ENCODE measurements at regions not wholly inside any gene's neighbourhood (a gene's known extent, or its start where the extent isn't known, plus 50 kb on each side); places are given as distances from the start of the nearest gene placed in this dataset.
A peak's percentile ranks its signal among the peaks of the same experiment; 100 is the strongest.

DNA sequence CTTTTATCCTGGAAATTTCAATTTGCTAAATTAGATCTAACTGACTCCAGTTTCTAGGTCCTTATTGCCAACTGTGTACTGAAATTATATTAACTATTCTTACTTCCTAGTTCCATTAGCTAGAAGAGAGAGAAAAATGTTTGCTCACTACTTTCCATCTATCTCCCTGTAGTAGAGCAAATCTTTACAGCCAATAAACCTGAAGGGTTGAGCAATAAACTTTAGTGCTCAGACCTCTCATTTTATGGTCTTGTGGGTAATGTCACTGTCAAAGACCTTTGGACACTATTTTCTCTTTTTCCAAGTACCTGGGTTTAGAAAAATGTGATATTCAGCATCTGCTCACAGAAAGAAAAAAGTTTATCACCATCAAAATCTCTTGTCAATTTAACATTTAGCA is 237.5 kb upstream of the GEMIN8 start (continued):
- TF ChIP-seq E2F4 (CRISPR knock-in tag; IDR thresholded peaks at IDR 0.05; ENCODE audit: borderline replicate concordance, low read depth): no peak
- TF ChIP-seq NR3C1 (CRISPR knock-in tag; conservative IDR thresholded peaks at IDR 0.05; ENCODE audit: low read depth): no peak
- no peak for TF ChIP-seq ZNF671 (CRISPR knock-in tag; IDR thresholded peaks at IDR 0.05)
- TF ChIP-seq TCF7 (CRISPR knock-in tag; IDR thresholded peaks at IDR 0.05; ENCODE audit: low read depth): no peak

- CTCF ChIA-PET: no interaction called here
- H3K36me3 Mint-ChIP-seq: no peaks in the 10 kb centered on the region; the same call in 1 of the 2 replicates
Observed at GRCh38 chrX:14266705-14267104, 237.0 kb upstream of the GEMIN8 start.

DNA sequence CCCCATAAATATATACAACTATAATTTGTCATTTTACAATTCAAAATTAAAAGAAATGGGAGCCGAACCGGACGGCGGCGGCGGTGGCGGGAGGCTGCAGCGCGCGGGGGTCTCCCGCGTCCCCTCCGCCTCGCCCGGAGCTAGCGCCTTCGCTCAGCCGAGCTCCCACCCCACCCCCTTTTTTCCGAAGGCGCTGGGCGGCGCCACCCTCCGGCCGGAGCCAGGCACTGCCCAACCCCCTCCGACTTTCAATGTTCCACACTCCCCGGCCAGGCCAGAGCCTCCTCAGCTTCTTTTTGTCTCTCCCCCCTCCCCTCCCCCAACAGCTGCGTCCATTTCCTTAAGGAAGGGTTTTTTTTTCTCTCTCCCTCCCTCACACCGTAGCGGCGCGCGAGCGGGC is 214.1 kb upstream of the GEMIN8 start:
- TF ChIP-seq, protein P1, sequence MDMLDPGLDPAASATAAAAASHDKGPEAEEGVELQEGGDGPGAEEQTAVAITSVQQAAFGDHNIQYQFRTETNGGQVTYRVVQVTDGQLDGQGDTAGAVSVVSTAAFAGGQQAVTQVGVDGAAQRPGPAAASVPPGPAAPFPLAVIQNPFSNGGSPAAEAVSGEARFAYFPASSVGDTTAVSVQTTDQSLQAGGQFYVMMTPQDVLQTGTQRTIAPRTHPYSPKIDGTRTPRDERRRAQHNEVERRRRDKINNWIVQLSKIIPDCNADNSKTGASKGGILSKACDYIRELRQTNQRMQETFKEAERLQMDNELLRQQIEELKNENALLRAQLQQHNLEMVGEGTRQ (CRISPR knock-in tag; IDR thresholded peaks at IDR 0.05): no peak
- TF ChIP-seq MAX (CRISPR knock-in tag; IDR thresholded peaks at IDR 0.05): no peak
- TF ChIP-seq, protein P2, sequence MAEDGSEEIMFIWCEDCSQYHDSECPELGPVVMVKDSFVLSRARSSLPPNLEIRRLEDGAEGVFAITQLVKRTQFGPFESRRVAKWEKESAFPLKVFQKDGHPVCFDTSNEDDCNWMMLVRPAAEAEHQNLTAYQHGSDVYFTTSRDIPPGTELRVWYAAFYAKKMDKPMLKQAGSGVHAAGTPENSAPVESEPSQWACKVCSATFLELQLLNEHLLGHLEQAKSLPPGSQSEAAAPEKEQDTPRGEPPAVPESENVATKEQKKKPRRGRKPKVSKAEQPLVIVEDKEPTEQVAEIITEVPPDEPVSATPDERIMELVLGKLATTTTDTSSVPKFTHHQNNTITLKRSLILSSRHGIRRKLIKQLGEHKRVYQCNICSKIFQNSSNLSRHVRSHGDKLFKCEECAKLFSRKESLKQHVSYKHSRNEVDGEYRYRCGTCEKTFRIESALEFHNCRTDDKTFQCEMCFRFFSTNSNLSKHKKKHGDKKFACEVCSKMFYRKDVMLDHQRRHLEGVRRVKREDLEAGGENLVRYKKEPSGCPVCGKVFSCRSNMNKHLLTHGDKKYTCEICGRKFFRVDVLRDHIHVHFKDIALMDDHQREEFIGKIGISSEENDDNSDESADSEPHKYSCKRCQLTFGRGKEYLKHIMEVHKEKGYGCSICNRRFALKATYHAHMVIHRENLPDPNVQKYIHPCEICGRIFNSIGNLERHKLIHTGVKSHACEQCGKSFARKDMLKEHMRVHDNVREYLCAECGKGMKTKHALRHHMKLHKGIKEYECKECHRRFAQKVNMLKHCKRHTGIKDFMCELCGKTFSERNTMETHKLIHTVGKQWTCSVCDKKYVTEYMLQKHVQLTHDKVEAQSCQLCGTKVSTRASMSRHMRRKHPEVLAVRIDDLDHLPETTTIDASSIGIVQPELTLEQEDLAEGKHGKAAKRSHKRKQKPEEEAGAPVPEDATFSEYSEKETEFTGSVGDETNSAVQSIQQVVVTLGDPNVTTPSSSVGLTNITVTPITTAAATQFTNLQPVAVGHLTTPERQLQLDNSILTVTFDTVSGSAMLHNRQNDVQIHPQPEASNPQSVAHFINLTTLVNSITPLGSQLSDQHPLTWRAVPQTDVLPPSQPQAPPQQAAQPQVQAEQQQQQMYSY (CRISPR knock-in tag; IDR thresholded peaks at IDR 0.05): no peak
- no peak for TF ChIP-seq SMAD3 (CRISPR knock-in tag; IDR thresholded peaks at IDR 0.05; ENCODE audit: borderline replicate concordance)
- no peak for TF ChIP-seq NFYB (CRISPR knock-in tag; conservative IDR thresholded peaks at IDR 0.05; ENCODE audit: low read depth)
- no peak for TF ChIP-seq FOXK1 (CRISPR knock-in tag; IDR thresholded peaks at IDR 0.05)
- no peak for TF ChIP-seq ESRRA (CRISPR knock-in tag; IDR thresholded peaks at IDR 0.05; ENCODE audit: borderline replicate concordance)
- no peak for TF ChIP-seq ZNF121 (CRISPR knock-in tag; IDR thresholded peaks at IDR 0.05)
- TF ChIP-seq ZNF423 (CRISPR knock-in tag; IDR thresholded peaks at IDR 0.05): no peak
- POLR2A ChIA-PET: no interaction called here
- H3K9me3 Mint-ChIP-seq: no peaks in the 10 kb centered on the region

More at GRCh38 chrX:14266705-14267104, 237.0 kb upstream of the GEMIN8 start:
- POLR2A ChIA-PET: no interaction called here
- TF ChIP-seq HMGA2 (CRISPR knock-in tag; IDR thresholded peaks at IDR 0.05): no peak
- no peak for TF ChIP-seq CREM (CRISPR knock-in tag; IDR thresholded peaks at IDR 0.05)
- no peak overlapping the region for H3K27ac Mint-ChIP-seq
- H3K4me3 Mint-ChIP-seq: no peak overlapping the region
- H3K4me1 Mint-ChIP-seq: no peaks in the 10 kb centered on the region
- no peak for DNase-seq (ENCODE audit: low spot score)
- peaks cover 11% of the 10 kb centered on the region for H3K9me3 Mint-ChIP-seq
- no peak for ATAC-seq
- no peaks in the 10 kb centered on the region for H3K27me3 Mint-ChIP-seq (ENCODE audit: low read depth)

DNA sequence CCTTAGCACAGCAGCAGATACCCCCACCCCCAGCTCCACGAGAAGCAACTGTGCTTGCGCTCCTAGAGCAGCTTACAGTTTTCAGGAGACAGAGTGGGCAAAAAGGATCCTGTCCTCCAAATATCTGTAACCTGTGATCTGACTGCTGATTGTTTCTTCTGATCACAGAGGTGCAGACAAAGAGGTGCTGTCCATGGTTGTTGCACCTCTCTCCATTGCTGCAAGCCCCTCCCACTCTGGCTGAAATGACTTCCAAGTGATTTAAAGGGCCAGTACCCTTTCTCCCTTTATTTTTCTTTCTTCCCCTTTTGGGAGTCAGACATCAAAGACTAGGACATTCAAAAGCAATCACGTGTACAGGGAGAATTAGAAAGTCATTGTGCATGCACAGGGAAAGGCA is 205.3 kb upstream of the GEMIN8 start:
- DNase-seq (ENCODE audit: low spot score): peak; percentile 10
- ChIA-PET CTCF (no interaction called here), POLR2A (no interaction called here)
- Mint-ChIP-seq H3K36me3 (peaks cover 9% of the 10 kb centered on the region), H3K27ac (no peak overlapping the region), H3K9me3 (peaks cover 19% of the 10 kb centered on the region), H3K27me3 (ENCODE audit: low read depth) (peaks cover 3% of the 10 kb centered on the region), H3K4me3 (no peak overlapping the region), H3K4me1 (peaks cover 5% of the 10 kb centered on the region; the same call in 1 of the 2 replicates)
- ATAC-seq: no peak
- TF ChIP-seq, protein P3, sequence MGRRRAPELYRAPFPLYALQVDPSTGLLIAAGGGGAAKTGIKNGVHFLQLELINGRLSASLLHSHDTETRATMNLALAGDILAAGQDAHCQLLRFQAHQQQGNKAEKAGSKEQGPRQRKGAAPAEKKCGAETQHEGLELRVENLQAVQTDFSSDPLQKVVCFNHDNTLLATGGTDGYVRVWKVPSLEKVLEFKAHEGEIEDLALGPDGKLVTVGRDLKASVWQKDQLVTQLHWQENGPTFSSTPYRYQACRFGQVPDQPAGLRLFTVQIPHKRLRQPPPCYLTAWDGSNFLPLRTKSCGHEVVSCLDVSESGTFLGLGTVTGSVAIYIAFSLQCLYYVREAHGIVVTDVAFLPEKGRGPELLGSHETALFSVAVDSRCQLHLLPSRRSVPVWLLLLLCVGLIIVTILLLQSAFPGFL (CRISPR knock-in tag; IDR thresholded peaks at IDR 0.05; ENCODE audit: borderline replicate concordance): no peak
- TF ChIP-seq GABPB1 (CRISPR knock-in tag; IDR thresholded peaks at IDR 0.05) (no peak), ZNF263 (CRISPR knock-in tag; IDR thresholded peaks at IDR 0.05; ENCODE audit: low read depth) (no peak), NR1H2 (CRISPR knock-in tag; IDR thresholded peaks at IDR 0.05) (no peak), FOXK1 (CRISPR knock-in tag; IDR thresholded peaks at IDR 0.05) (no peak), MYBL2 (CRISPR knock-in tag; IDR thresholded peaks at IDR 0.05) (no peak)
- TF ChIP-seq, protein P4, sequence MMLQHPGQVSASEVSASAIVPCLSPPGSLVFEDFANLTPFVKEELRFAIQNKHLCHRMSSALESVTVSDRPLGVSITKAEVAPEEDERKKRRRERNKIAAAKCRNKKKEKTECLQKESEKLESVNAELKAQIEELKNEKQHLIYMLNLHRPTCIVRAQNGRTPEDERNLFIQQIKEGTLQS (CRISPR knock-in tag; conservative IDR thresholded peaks at IDR 0.05): no peak

More for the DNA sequence above, 214.1 kb upstream of the GEMIN8 start:
- CTCF ChIA-PET: interaction anchor here (0.6 to 1.0 kb wide), 6 partner anchors 18 to 453 kb away, joined by 3 to 4 read pairs (median 4); partner anchors contain the start of gene GLRA2
- H3K4me3 Mint-ChIP-seq: peak overlapping the region; percentile 39; the same call in 1 of the 2 replicates
- no peak overlapping the region for H3K27ac Mint-ChIP-seq
- DNase-seq (ENCODE audit: low spot score) (peak; percentile 73), ATAC-seq (peak; percentile 99)
- peaks cover 3% of the 10 kb centered on the region; the same call in 1 of the 2 replicates for H3K27me3 Mint-ChIP-seq (ENCODE audit: low read depth)
- H3K36me3 Mint-ChIP-seq: no peaks in the 10 kb centered on the region
- no peaks in the 10 kb centered on the region for H3K4me1 Mint-ChIP-seq
